Activated naive CD8-positive, alpha-beta T cell treated with anti-CD3 and anti-CD28 coated beads, Interleukin-2, amount 50 U/mL, for 24 hours (primary cell): ENCODE measurements at regions not wholly inside any gene's neighbourhood (a gene's known extent, or its start where the extent isn't known, plus 50 kb on each side); places are given as distances from the start of the nearest gene placed in this dataset.
"Not testable (repeated sequence)": the region's sequence is repeated elsewhere in the genome, so short reads cannot be mapped to it uniquely, and the experiment has no call there.

Source experiments
- ATAC-seq: fragments of 150-1000 bp; cut with Tn5 transposase; one replicate; pipeline ENCODE4 v1.10.0; 2021
- DNase-seq: peaks from one replicate; pipeline ENCODE4 v3.0.0; 2021
- H3K27ac Mint-ChIP-seq: one replicate; pipeline ENCODE4 v1.8.0; 2021; ENCODE audit warnings: mild to moderate bottlenecking, mixed read lengths
- H3K27me3 Mint-ChIP-seq: one replicate; pipeline ENCODE4 v1.8.0; 2021; ENCODE audit warnings: mixed read lengths
- H3K36me3 Mint-ChIP-seq: one replicate; pipeline ENCODE4 v1.8.0; 2021; ENCODE audit warnings: low read depth, mixed read lengths
- H3K4me1 Mint-ChIP-seq: one replicate; pipeline ENCODE4 v1.8.0; 2021; ENCODE audit warnings: mixed read lengths
- H3K4me3 Mint-ChIP-seq: one replicate; pipeline ENCODE4 v1.8.0; 2021; ENCODE audit warnings: mild to moderate bottlenecking, moderate library complexity, mixed read lengths
- H3K9me3 Mint-ChIP-seq: one replicate; pipeline ENCODE4 v1.8.0; 2021; ENCODE audit warnings: mixed read lengths

DNA sequence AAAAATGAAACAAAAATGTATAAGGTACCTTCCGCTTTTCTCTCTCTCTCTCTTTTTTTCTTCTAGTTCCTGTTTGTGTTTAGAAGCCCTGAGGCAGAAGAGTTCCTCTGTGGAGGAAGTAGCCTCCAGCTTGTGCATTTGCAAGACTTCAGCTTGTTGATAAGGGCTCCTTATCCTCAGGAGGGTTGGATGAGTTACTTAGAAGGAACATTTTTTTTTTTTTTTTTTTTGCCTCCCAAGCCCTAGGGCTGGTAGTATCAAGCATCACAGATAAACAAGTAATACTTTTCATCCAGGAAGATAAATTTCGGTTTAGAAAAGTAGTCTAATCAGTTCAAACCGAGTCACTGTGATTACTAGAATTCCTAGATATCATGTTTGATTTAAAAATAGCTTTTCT lies 91.0 kb upstream of the CBLB start:
- no peaks in the 10 kb centered on the region for H3K27me3 Mint-ChIP-seq
- H3K4me1 Mint-ChIP-seq = peaks cover 7% of the 10 kb centered on the region
- no peak overlapping the region for H3K4me3 Mint-ChIP-seq
- DNase-seq (no peak), ATAC-seq (no peak)
- H3K36me3 Mint-ChIP-seq = no peaks in the 10 kb centered on the region
- no peak overlapping the region for H3K27ac Mint-ChIP-seq
- peaks cover 7% of the 10 kb centered on the region for H3K9me3 Mint-ChIP-seq

- Mint-ChIP-seq H3K27me3 (no peaks in the 10 kb centered on the region), H3K9me3 (peaks cover 7% of the 10 kb centered on the region), H3K27ac (no peak overlapping the region), H3K36me3 (no peaks in the 10 kb centered on the region), H3K4me3 (no peak overlapping the region), H3K4me1 (peaks cover 7% of the 10 kb centered on the region)
- ATAC-seq = no peak
- no peak for DNase-seq
Measured at GRCh38 chr3:105960381-105960780, 91.6 kb upstream of the CBLB start.

GRCh38 chr3:105963161-105963560 lies 94.3 kb upstream of the CBLB start:
- no peaks in the 10 kb centered on the region for H3K36me3 Mint-ChIP-seq

GRCh38 chr3:105965384-105965783 lies 96.6 kb upstream of the CBLB start:
- Mint-ChIP-seq H3K9me3 (peaks cover 10% of the 10 kb centered on the region), H3K27ac (no peak overlapping the region), H3K4me1 (peaks cover 7% of the 10 kb centered on the region), H3K27me3 (no peaks in the 10 kb centered on the region), H3K4me3 (no peak overlapping the region), H3K36me3 (peaks cover 7% of the 10 kb centered on the region)
- DNase-seq (no peak), ATAC-seq (no peak)

More at GRCh38 chr3:105963161-105963560, 94.3 kb upstream of the CBLB start:
- H3K4me1 Mint-ChIP-seq = peaks cover 7% of the 10 kb centered on the region
- no peak for ATAC-seq
- H3K9me3 Mint-ChIP-seq = peaks cover 7% of the 10 kb centered on the region
- no peak overlapping the region for H3K27ac Mint-ChIP-seq
- no peaks in the 10 kb centered on the region for H3K27me3 Mint-ChIP-seq
- no peak for DNase-seq
- no peak overlapping the region for H3K4me3 Mint-ChIP-seq

DNA sequence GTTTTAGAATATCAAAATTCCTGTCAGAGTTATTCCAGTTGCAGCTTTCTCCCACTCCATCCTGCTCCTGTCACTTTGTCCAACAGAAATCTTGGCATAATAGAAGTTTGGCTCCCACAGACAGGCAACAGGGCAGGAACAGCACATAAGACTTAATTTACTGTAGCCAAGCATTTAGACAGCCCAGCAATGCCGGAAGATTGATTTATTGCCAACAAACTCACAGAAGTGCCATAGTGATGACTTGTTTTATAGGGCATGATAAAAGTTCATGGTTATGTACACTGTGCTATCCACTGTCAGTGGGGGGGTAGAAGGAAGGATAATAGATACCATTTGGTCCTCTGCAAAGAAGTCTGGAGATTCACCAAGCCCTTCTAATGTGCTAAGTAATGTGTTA lies 98.3 kb upstream of the CBLB start:
- H3K4me3 Mint-ChIP-seq = no peak overlapping the region
- ATAC-seq = no peak

DNA sequence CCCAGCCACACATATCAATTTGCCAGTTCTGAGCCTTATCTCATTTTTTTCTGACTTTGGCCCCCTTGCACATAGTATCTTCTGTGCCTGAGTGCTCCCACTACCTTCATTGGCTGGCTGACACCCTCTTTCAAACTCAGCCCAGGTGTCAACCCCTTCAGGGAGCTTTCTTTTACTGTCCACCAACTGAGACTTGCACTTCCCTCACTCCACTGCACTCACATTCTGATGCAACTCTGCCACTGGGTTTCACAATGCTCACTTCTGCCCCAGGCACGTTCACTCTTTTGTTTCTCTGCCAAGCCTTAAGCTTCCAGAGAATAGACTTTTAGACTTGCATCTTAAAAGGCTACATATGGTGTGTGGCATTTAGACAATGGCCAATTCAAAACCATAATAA lies 101.5 kb upstream of the CBLB start:
- Mint-ChIP-seq H3K27ac (no peak overlapping the region), H3K36me3 (peaks cover 22% of the 10 kb centered on the region), H3K27me3 (no peaks in the 10 kb centered on the region), H3K9me3 (peaks cover 29% of the 10 kb centered on the region), H3K4me1 (no peaks in the 10 kb centered on the region), H3K4me3 (no peak overlapping the region)
- ATAC-seq (no peak), DNase-seq (no peak)

More for the DNA sequence above, 98.3 kb upstream of the CBLB start:
- Mint-ChIP-seq H3K36me3 (peaks cover 20% of the 10 kb centered on the region), H3K9me3 (peaks cover 27% of the 10 kb centered on the region), H3K27me3 (no peaks in the 10 kb centered on the region), H3K27ac (no peak overlapping the region), H3K4me1 (no peaks in the 10 kb centered on the region)
- no peak for DNase-seq

DNA sequence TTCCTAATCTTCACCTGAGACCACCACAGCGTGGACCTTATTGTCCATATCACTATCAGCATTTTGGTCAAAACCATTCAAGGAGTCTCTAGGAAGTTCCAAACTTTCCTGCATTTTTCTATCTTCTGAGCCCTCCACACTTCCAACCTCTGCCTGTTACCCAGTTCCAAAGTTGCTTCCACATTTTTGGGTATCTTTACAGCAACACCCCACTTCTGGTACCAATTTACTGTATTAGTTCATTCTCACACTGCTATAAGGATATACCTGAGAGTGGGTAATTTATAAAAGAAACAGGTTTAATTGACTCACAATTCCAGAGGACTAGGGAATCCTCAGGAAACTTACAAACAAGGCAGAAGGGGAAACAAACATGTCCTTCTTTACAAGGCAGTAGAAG lies 103.3 kb upstream of the CBLB start:
- H3K9me3 Mint-ChIP-seq = peaks cover 29% of the 10 kb centered on the region
- no peaks in the 10 kb centered on the region for H3K27me3 Mint-ChIP-seq
- H3K27ac Mint-ChIP-seq = no peak overlapping the region
- H3K36me3 Mint-ChIP-seq = peaks cover 22% of the 10 kb centered on the region
- H3K4me3 Mint-ChIP-seq = no peak overlapping the region
- DNase-seq (no peak), ATAC-seq (no peak)
- H3K4me1 Mint-ChIP-seq = no peaks in the 10 kb centered on the region

DNA sequence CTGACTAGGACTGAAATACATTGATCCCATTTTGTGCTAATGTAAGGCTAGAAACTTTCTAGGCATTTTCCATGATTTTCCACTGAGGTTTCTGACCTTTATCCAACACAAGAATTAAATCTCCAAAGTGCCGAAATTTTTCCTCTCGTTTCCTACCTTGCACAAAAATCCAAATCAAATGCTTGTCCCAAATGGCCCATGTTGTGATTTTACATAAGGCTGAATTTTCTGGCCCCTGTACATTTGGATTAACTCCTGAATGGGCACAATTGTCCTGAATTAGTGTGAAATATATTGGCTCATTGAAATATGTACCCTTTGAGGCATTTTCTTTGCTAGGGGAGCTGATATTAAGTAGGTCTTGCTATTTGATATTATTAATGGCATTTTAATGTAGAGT lies 105.6 kb upstream of the CBLB start:
- DNase-seq (no peak), ATAC-seq (no peak)
- H3K9me3 Mint-ChIP-seq = peaks cover 29% of the 10 kb centered on the region
- H3K27ac Mint-ChIP-seq = no peak overlapping the region
- H3K4me3 Mint-ChIP-seq = no peak overlapping the region
- H3K4me1 Mint-ChIP-seq = no peaks in the 10 kb centered on the region
- H3K27me3 Mint-ChIP-seq = no peaks in the 10 kb centered on the region
- peaks cover 22% of the 10 kb centered on the region for H3K36me3 Mint-ChIP-seq

DNA sequence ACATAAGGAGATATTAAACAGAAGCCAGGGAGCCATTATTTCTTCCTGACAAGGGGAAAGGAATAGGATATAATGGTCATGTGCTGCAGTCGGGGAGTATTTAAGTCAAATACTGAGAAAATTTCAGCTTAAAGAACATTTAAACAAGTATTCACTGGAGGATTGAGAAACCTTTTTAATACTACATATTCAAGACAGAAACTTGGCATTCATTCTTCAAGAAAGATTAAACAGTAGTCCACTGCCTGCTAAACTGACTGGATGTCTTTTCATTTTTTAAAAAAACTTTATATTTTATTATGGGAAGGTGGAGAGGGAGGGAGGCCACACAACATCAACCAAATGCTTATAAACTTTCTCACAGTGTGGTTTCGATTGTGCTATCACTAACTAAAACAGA lies 107.4 kb upstream of the CBLB start:
- DNase-seq (no peak), ATAC-seq (no peak)
- Mint-ChIP-seq H3K36me3 (peaks cover 11% of the 10 kb centered on the region), H3K4me3 (no peak overlapping the region), H3K27me3 (no peaks in the 10 kb centered on the region), H3K9me3 (peaks cover 14% of the 10 kb centered on the region), H3K4me1 (no peaks in the 10 kb centered on the region), H3K27ac (no peak overlapping the region)

DNA sequence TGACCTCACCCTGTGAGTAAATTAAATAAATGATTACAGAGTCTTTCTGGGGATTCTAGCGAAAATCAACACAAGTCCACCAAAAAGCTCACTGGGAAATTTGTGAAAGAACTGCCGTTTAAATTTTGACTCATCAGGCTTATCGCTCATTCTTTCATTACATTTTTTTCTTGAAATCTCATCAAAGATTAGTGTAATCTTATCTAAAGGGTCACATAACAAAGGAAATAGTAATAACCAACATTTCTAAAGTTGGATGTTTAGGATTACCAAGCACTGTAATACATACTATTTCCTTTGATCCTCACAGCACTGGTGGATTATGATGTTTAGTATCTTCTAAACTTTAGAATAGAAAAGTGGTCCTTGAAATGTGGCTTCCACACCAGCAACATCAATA lies 111.1 kb upstream of the CBLB start:
- Mint-ChIP-seq H3K4me1 (peaks cover 7% of the 10 kb centered on the region), H3K27me3 (no peaks in the 10 kb centered on the region), H3K4me3 (no peak overlapping the region), H3K27ac (no peak overlapping the region), H3K36me3 (peaks cover 6% of the 10 kb centered on the region), H3K9me3 (peaks cover 19% of the 10 kb centered on the region)
- DNase-seq (no peak), ATAC-seq (no peak)

GRCh38 chr3:105982207-105982606 lies 113.4 kb upstream of the CBLB start:
- DNase-seq = no peak
- H3K4me1 Mint-ChIP-seq = peaks cover 20% of the 10 kb centered on the region
- H3K4me3 Mint-ChIP-seq = no peak overlapping the region
- peaks cover 19% of the 10 kb centered on the region for H3K9me3 Mint-ChIP-seq
- H3K36me3 Mint-ChIP-seq = peaks cover 6% of the 10 kb centered on the region
- no peak for ATAC-seq
- no peaks in the 10 kb centered on the region for H3K27me3 Mint-ChIP-seq
- peak overlapping the region; percentile 32 for H3K27ac Mint-ChIP-seq

DNA sequence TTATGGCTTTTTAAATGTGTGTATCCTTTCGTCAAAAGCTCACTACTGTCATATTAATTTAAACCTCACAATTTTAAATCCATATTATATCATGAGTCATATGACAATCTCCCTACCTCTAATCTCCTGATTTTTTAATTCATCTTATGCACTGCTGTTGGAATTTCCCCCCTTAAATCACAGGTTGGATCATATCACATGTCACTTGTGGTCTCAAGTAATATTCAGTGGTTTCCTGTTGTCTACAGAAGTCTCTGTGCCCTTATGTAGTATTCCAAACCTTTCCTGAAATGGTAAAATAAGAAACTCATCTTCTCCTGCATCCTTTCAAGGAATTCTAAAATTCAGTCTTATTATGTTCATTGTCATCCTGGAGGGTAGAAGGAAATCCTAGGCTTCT lies 116.0 kb upstream of the CBLB start:
- Mint-ChIP-seq H3K27ac (no peak overlapping the region), H3K4me1 (peaks cover 40% of the 10 kb centered on the region), H3K4me3 (no peak overlapping the region), H3K27me3 (no peaks in the 10 kb centered on the region), H3K9me3 (peaks cover 40% of the 10 kb centered on the region), H3K36me3 (peaks cover 10% of the 10 kb centered on the region)
- DNase-seq = no peak
- no peak for ATAC-seq

- peaks cover 17% of the 10 kb centered on the region for H3K36me3 Mint-ChIP-seq
- not testable (repeated sequence) for DNase-seq, H3K27me3 Mint-ChIP-seq, H3K27ac Mint-ChIP-seq, H3K4me3 Mint-ChIP-seq
- H3K9me3 Mint-ChIP-seq = peaks cover 53% of the 10 kb centered on the region
- H3K4me1 Mint-ChIP-seq = peaks cover 40% of the 10 kb centered on the region
- ATAC-seq = peak; percentile 52
Measured at GRCh38 chr3:105986343-105986742, 117.5 kb upstream of the CBLB start.

DNA sequence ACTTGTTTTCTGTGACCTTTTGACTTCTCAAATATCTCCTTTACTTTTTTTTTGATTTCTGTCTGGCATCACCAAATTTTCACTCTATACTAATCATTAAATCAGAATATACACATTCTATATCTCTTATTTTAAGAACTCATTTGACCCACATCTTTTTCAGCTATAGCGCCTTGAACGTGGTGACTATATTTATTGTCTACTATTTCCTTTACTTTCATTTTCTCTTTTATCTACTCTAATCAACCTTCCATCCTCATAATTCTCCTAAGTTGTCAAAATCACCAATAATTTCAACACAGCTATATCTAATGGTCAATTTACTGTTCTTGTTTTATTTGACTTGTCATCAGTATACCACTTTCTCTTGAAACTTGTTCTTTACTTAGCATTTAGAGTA lies 119.0 kb upstream of the CBLB start:
- ATAC-seq = no peak
- H3K4me3 Mint-ChIP-seq = peak overlapping the region; percentile 61

DNA sequence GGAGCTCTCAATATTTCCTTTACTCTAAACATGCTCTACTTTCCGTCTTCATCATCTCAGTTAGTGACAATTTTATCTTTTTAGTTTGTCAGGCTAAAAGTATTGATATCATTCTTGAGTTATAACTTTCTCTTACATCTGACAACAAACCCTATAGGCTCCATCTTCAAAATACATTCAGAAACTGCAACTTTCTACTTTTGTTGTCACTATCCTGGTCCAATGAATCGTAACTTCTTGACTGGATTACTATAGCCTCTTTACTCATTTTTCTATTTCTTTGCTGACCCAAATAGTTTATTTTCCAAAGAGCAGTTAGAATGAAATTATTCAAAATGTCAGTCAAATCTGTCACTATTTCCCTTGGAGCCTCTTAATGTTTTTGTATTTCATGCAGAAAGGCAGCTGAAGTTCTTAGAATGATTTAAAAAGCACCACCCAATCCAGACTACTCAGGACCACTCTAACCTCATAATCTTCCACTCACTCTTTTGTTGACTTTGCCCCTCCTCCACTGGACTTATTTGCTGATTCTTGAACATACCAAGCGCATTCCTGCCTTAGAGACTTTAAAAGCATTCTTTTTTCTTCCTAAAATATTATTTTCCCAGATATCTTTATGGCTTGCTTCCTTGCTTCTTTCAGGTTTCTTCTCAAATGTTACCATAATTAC lies 119.9 kb upstream of the CBLB start:
- Mint-ChIP-seq H3K9me3 (peaks cover 59% of the 10 kb centered on the region), H3K4me1 (peaks cover 37% of the 10 kb centered on the region), H3K27ac (peak overlapping the region; percentile 61), H3K27me3 (no peaks in the 10 kb centered on the region), H3K4me3 (no peak overlapping the region), H3K36me3 (peaks cover 16% of the 10 kb centered on the region)
- DNase-seq (no peak), ATAC-seq (peak; percentile 33)

More for the DNA sequence above, 119.0 kb upstream of the CBLB start:
- H3K4me1 Mint-ChIP-seq = peaks cover 37% of the 10 kb centered on the region
- peak overlapping the region; percentile 61 for H3K27ac Mint-ChIP-seq
- H3K36me3 Mint-ChIP-seq = peaks cover 16% of the 10 kb centered on the region
- DNase-seq = no peak
- H3K9me3 Mint-ChIP-seq = peaks cover 62% of the 10 kb centered on the region
- H3K27me3 Mint-ChIP-seq = no peaks in the 10 kb centered on the region

GRCh38 chr3:105996781-105997180 lies 128.0 kb upstream of the CBLB start:
- Mint-ChIP-seq H3K4me3 (no peak overlapping the region), H3K27me3 (no peaks in the 10 kb centered on the region), H3K4me1 (peaks cover 9% of the 10 kb centered on the region), H3K36me3 (peaks cover 14% of the 10 kb centered on the region), H3K9me3 (peaks cover 47% of the 10 kb centered on the region), H3K27ac (no peak overlapping the region)
- ATAC-seq (no peak), DNase-seq (no peak)
